ENCODE measurements at regions not wholly inside any gene's neighbourhood (a gene's known extent, or its start where the extent isn't known, plus 50 kb on each side); places are given as distances from the start of the nearest gene placed in this dataset.

GRCh38 chr4:179467878-179468277 is 2025.6 kb upstream of the AGA start:
- H3K4me3 ChIP-seq (ENCODE audit: low read length), result no peak overlapping the region
- DNase-seq (ENCODE audit: low read depth), result no peak
- no peak for TF ChIP-seq CTCF (conservative IDR thresholded peaks at IDR 0.05; ENCODE audit: low read length)

- no peak overlapping the region for H3K4me3 ChIP-seq (ENCODE audit: low read length)
- DNase-seq (ENCODE audit: low read depth), result no peak
- TF ChIP-seq CTCF (conservative IDR thresholded peaks at IDR 0.05; ENCODE audit: low read length), result no peak
Measured at GRCh38 chr4:179472164-179472563, 2029.9 kb upstream of the AGA start.

GRCh38 chr4:179478608-179479007 is 2036.4 kb upstream of the AGA start:
- no peak overlapping the region for H3K4me3 ChIP-seq (ENCODE audit: low read length)
- DNase-seq (ENCODE audit: low read depth), result no peak
- no peak for TF ChIP-seq CTCF (conservative IDR thresholded peaks at IDR 0.05; ENCODE audit: low read length)

- TF ChIP-seq CTCF (conservative IDR thresholded peaks at IDR 0.05; ENCODE audit: low read length), result no peak
- DNase-seq (ENCODE audit: low read depth), result no peak
- no peak overlapping the region for H3K4me3 ChIP-seq (ENCODE audit: low read length)
Measured at GRCh38 chr4:179485781-179486180, 2043.5 kb upstream of the AGA start.

GRCh38 chr4:179486570-179487335 is 2044.5 kb upstream of the AGA start:
- H3K4me3 ChIP-seq (ENCODE audit: low read length), result no peak overlapping the region
- DNase-seq (ENCODE audit: low read depth), result no peak
- no peak for TF ChIP-seq CTCF (conservative IDR thresholded peaks at IDR 0.05; ENCODE audit: low read length)

- H3K4me3 ChIP-seq (ENCODE audit: low read length), result no peak overlapping the region
- TF ChIP-seq CTCF (conservative IDR thresholded peaks at IDR 0.05; ENCODE audit: low read length), result no peak
- DNase-seq (ENCODE audit: low read depth), result no peak
Measured at GRCh38 chr4:179492260-179493080, 2050.2 kb upstream of the AGA start.

GRCh38 chr4:179503976-179504375 is 2061.7 kb upstream of the AGA start:
- TF ChIP-seq CTCF (conservative IDR thresholded peaks at IDR 0.05; ENCODE audit: low read length), result no peak
- no peak overlapping the region for H3K4me3 ChIP-seq (ENCODE audit: low read length)
- no peak for DNase-seq (ENCODE audit: low read depth)
